ENCODE measurements at regions not wholly inside any gene's neighbourhood (a gene's known extent, or its start where the extent isn't known, plus 50 kb on each side); places are given as distances from the start of the nearest gene placed in this dataset.

DNA sequence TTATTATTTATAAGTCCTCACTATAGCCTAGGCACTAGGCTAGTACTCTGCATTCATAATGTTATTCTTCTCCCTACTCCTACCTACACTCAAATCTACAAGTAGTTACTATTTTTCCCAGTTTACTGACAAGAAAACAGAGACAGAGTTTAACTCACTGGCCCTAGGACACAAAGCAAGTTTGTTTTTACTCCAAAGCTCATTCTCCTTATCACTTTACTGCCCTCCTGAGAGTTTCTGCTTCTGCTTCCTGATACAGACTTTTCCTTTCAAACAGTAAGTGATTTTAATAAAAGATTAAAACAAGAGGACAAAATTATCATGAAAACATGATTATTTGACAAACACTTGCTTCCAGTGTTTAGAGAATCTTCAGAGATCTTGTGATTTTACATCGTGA lies 60.6 kb upstream of the CADPS start:
- TF ChIP-seq, protein P1, sequence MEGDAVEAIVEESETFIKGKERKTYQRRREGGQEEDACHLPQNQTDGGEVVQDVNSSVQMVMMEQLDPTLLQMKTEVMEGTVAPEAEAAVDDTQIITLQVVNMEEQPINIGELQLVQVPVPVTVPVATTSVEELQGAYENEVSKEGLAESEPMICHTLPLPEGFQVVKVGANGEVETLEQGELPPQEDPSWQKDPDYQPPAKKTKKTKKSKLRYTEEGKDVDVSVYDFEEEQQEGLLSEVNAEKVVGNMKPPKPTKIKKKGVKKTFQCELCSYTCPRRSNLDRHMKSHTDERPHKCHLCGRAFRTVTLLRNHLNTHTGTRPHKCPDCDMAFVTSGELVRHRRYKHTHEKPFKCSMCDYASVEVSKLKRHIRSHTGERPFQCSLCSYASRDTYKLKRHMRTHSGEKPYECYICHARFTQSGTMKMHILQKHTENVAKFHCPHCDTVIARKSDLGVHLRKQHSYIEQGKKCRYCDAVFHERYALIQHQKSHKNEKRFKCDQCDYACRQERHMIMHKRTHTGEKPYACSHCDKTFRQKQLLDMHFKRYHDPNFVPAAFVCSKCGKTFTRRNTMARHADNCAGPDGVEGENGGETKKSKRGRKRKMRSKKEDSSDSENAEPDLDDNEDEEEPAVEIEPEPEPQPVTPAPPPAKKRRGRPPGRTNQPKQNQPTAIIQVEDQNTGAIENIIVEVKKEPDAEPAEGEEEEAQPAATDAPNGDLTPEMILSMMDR (IDR thresholded peaks at IDR 0.05), result no peak
- TF ChIP-seq EZH2 (IDR thresholded peaks at IDR 0.05; ENCODE audit: borderline replicate concordance, insufficient read depth, low read depth, low read length, poor library complexity, severe bottlenecking), result no peak
